HG03025 (cell line): ENCODE measurements at regions not wholly inside any gene's neighbourhood (a gene's known extent, or its start where the extent isn't known, plus 50 kb on each side); places are given as distances from the start of the nearest gene placed in this dataset.
"Not testable (repeated sequence)": the region's sequence is repeated elsewhere in the genome, so short reads cannot be mapped to it uniquely, and the experiment has no call there.

Experiments used
- ATAC-seq: cut with Tn5 transposase; IDR thresholded peaks from one replicate; pipeline ENCODE4 v1.9.1; 2021; ENCODE audit warnings: mild to moderate bottlenecking, moderate library complexity; ENCODE audit not compliant: unreplicated experiment, low FRiP score

DNA sequence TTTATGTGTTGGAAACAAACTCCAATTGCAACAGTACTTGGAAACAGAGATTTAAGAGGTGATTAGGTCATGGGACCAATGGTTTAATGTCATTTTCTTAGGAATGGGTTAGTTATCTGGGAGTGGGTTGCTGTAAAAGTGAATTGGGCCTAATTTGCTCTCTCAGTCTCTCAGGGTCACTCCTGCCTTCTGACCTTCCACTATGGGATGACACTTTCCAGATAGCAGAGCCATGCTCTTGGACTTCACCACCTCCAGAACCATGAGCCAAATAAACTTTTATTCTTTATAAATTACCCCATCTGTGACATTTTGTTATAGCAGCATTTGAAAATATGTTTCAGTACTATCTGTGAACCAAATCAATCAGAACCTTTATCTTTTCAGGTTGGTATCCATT is 1509.1 kb downstream of the REEP3 start:
- no peak for ATAC-seq

GRCh38 chr10:65032867-65033769 is 1511.9 kb downstream of the REEP3 start:
- ATAC-seq, result no peak

DNA sequence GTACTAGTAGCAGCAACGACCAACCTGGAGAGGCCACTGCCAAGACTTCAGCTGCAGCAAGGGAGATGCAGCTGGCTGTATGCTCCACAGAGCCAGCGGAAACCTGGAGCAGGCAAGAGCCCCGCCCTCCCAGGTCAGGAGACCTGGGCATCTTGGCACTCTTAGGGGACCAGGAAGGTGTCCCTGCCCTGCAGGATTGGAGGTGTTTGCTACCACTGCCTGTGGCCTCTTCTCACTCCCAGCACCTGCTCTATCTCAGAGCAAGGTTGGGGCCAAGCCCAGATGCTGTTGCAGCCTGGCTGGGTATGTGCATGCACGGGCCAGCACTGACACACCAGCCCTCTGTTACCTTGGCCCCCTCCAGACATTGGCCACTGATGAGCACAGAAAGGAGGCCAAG is 1512.8 kb downstream of the REEP3 start:
- no peak for ATAC-seq

DNA sequence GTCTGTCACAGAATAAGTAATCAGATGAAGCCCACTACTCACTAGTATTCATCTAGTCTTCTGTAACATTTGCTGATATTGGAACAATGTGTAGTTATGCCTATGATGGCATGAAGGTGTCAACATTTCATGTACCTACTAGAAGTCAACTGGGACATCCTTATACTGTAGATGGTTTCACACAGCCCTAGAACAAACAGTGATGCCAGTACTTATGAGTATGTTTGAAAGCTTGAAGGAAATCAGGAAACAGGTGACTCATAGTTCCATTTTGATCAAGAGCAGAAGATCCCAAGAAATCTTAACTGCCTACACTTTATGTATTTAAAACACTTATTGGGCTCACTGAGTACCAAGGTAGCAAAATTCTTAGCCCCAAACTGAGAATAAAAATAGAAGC is 1519.6 kb downstream of the REEP3 start:
- ATAC-seq, result no peak

- no peak for ATAC-seq
These were observed 1520.1 kb downstream of the REEP3 start for GRCh38 chr10:65041307-65041706.

DNA sequence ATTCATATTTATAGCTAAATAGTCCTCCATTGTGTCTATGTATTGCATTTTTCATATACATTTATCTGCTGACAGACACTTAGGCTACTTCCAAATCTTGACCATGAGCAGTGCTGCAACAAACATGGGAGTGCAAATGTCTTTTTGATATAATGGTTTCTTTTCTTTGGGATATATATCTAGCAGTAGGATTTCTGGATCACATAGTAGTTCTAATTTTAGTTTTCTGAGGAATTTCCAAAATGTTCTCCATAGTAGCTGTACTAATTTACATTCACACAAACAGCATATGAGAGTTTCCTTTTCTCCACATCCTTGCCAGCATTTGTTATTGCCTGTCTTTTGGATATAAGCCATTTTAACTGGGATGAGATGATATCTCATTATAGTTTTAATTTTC is 1521.3 kb downstream of the REEP3 start:
- ATAC-seq, result no peak

GRCh38 chr10:65046831-65047230 is 1525.6 kb downstream of the REEP3 start:
- no peak for ATAC-seq

DNA sequence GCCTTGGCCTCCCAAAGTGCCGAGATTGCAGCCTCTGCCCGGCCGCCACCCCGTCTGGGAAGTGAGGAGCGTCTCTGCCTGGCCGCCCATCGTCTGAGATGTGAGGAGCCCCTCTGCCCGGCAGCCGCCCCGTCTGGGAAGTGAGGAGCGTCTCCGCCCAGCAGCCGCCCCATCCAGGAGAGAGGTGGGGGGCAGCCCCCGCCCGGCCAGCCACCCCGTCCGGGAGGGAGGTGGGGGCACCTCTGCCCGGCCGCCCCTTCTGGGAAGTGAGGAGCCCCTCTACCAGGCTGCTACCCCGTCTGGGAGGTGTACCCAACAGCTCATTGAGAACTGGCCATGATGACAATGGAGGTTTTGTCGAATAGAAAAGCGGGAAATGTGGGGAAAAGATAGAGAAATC is 1530.9 kb downstream of the REEP3 start:
- not testable (repeated sequence) for ATAC-seq

DNA sequence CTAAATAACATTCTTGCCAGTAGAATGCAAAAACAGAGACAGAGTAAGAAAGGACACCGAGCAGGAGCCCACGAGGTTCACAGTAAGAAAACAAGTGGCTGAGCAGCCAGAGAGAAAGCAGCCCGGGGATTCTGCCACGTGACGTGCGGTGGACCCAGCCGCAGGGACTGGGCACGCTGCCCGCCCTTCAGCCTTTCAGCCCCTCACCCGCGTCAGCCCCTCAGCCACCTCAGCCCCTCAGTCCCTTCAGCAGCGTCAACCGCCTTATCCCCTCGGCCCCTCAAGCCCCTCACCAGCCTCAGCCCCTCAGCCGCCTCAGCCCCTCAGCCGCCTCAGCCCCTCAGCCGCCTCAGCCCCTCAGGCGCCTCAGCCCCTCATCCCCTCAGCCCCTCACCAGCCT is 1532.2 kb downstream of the REEP3 start:
- ATAC-seq, result not testable (repeated sequence)

- not testable (repeated sequence) for ATAC-seq
These were observed 1532.7 kb downstream of the REEP3 start for GRCh38 chr10:65053831-65054351.

- ATAC-seq, result not testable (repeated sequence)
These were observed 1533.5 kb downstream of the REEP3 start for GRCh38 chr10:65054701-65055100.

- no peak for ATAC-seq
These were observed 1544.1 kb downstream of the REEP3 start for GRCh38 chr10:65065278-65065677.

DNA sequence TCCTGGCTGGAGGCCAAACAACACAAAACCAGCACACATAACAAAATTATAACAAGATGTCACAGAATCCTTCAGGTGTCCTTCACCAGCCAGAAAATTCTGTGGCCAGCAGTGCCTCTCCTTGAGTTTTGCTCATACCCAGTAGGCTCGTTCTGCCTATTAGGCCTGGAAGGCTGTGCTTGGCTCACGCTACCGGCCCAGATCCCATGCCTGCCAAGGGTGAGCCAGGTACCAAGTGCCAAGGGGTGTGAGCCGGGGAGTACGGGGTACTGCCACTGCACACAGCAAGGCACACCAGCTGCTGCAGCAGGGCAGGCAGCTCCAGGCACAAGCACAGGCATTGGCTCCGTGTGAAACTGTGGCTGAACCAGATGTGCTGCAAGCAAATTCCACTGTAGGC is 1562.0 kb downstream of the REEP3 start:
- no peak for ATAC-seq

GRCh38 chr10:65090991-65091390 is 1569.8 kb downstream of the REEP3 start:
- ATAC-seq, result no peak

- ATAC-seq, result no peak
These were observed 1578.9 kb downstream of the REEP3 start for GRCh38 chr10:65100146-65100545.

GRCh38 chr10:65100881-65101280 is 1579.7 kb downstream of the REEP3 start:
- not testable (repeated sequence) for ATAC-seq

DNA sequence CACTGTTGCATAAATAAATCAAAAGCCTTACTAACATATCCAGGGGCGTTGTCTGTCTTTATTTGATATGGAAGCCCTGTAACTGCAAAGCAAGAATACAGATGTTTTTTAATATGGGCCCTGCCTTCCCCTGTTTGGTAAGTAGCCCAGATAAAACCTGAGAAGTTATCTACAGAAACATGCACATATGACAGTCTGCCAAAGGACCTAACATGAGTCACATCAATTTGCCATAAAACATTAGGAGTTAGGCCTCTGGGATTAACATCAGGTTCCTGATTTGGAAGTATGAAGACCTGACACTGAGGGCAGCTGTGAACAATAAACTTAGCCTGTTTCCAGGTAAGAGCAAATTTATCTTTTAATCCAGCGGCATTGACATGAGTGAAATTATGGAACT is 1588.8 kb downstream of the REEP3 start:
- ATAC-seq, result no peak

DNA sequence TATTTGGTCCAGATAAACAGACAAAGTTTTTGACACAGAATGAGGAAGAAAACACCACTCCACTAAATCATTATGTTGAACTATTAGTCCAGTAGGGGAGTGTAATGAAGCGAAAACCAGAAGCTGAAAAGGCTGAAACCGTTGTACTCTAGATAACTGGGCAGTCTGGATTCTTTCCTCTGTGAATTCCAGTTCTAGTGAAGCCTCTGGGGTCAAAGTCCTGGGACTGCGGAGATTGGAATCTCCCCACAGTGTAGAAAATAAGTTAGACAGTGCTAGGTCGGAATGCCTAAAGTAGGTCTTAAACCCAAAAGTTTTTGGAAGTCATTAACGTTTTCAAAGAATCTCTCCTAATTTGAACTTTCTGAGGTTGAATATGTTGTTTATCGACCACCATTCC is 1589.9 kb downstream of the REEP3 start:
- ATAC-seq, result not testable (repeated sequence)

GRCh38 chr10:65112573-65112972 is 1591.4 kb downstream of the REEP3 start:
- ATAC-seq, result no peak

DNA sequence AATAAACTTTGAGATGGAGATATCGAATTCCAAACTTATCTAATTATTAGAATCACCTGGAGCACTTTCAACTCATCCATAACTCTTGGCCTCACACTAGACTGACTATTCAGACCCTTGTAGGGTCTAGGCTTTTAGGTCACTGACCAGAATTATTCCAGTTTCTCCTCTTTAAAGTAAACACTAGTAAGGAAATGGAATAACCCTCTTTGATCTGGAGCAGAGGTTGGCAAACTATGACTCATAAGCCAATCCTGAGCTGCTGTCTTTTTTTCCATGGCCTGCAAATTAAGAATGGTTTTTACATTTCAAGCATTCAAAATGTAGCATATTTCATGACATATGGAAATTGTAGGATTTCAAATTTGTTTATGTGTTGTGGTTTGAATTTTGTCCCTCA is 1601.9 kb downstream of the REEP3 start:
- no peak for ATAC-seq

DNA sequence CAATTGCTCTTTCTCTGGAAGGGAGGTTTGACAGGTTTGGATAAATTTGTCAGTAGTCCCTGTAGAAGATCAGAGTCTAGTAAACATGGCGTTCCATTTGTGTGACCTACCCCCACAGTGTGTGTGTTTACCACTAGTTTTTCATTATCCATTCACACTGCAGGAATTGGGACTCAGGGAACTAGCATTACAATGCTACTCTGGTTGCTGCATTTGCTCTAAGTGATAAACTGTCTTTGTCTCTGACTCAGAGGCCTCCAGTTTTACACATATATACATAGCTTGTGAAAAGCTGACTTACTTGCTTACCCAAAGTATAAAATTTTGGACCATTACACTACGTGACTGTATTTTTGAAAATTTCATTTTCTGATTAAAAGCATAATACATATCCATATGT is 1604.0 kb downstream of the REEP3 start:
- ATAC-seq, result no peak

DNA sequence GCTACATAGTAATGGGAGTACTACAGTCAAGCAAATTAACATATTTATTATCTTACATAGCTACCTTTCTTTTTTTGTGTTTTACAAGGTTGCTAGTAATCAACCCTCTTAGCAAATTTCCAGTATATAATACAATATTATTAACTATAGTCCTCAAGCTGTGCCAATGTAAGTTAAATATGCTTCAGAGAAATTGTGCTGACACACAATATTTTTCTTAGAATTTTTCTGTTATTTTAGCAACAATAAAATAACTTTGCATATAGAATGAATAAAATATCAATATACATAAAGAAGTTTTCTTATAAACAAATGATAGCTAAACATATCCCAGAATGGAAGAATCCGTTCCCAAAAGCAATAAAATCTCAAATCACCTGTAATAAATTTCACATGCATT is 1605.1 kb downstream of the REEP3 start:
- no peak for ATAC-seq
